ENCODE measurements at regions not wholly inside any gene's neighbourhood (a gene's known extent, or its start where the extent isn't known, plus 50 kb on each side); places are given as distances from the start of the nearest gene placed in this dataset.
"Not testable (repeated sequence)": the region's sequence is repeated elsewhere in the genome, so short reads cannot be mapped to it uniquely, and the experiment has no call there.

GRCh38 chrY:26167332-26167731 lies 545.4 kb downstream of the CDY1 start:
- DNase-seq (ENCODE audit: low spot score), result not testable (repeated sequence)

GRCh38 chrY:26179326-26179725 lies 557.4 kb downstream of the CDY1 start:
- not testable (repeated sequence) for DNase-seq (ENCODE audit: low spot score)

- not testable (repeated sequence) for DNase-seq (ENCODE audit: low spot score)
These were observed 603.1 kb downstream of the CDY1 start for GRCh38 chrY:26224974-26225373.

- DNase-seq (ENCODE audit: low spot score), result not testable (repeated sequence)
These were observed 603.6 kb downstream of the CDY1 start for GRCh38 chrY:26225468-26225867.

GRCh38 chrY:26240944-26241343 lies 619.0 kb downstream of the CDY1 start:
- not testable (repeated sequence) for DNase-seq (ENCODE audit: low spot score)

- DNase-seq (ENCODE audit: low spot score), result not testable (repeated sequence)
These were observed 632.3 kb downstream of the CDY1 start for GRCh38 chrY:26254262-26254661.

- DNase-seq (ENCODE audit: low spot score), result not testable (repeated sequence)
These were observed 643.5 kb downstream of the CDY1 start for GRCh38 chrY:26265449-26265848.

- DNase-seq (ENCODE audit: low spot score), result not testable (repeated sequence)
These were observed 646.5 kb downstream of the CDY1 start for GRCh38 chrY:26268421-26268820.

GRCh38 chrY:26268934-26269333 lies 647.0 kb downstream of the CDY1 start:
- not testable (repeated sequence) for DNase-seq (ENCODE audit: low spot score)

- not testable (repeated sequence) for DNase-seq (ENCODE audit: low spot score)
These were observed 651.2 kb downstream of the CDY1 start for GRCh38 chrY:26273089-26273488.

GRCh38 chrY:26306046-26306445 lies 684.1 kb downstream of the CDY1 start:
- not testable (repeated sequence) for DNase-seq (ENCODE audit: low spot score)

- DNase-seq (ENCODE audit: low spot score), result not testable (repeated sequence)
These were observed 684.9 kb downstream of the CDY1 start for GRCh38 chrY:26306630-26307385.

GRCh38 chrY:26308308-26308707 lies 686.4 kb downstream of the CDY1 start:
- not testable (repeated sequence) for DNase-seq (ENCODE audit: low spot score)

- DNase-seq (ENCODE audit: low spot score), result peak; percentile 57
These were observed 693.1 kb downstream of the CDY1 start for GRCh38 chrY:26315065-26315464.

GRCh38 chrY:26319488-26320202 lies 697.7 kb downstream of the CDY1 start:
- DNase-seq (ENCODE audit: low spot score), result not testable (repeated sequence)

- not testable (repeated sequence) for DNase-seq (ENCODE audit: low spot score)
These were observed 700.8 kb downstream of the CDY1 start for GRCh38 chrY:26322756-26323155.

GRCh38 chrY:26352931-26353330 lies 731.0 kb downstream of the CDY1 start:
- DNase-seq (ENCODE audit: low spot score), result peak; percentile 15

- DNase-seq (ENCODE audit: low spot score), result peak; percentile 25
These were observed 732.3 kb downstream of the CDY1 start for GRCh38 chrY:26354191-26354590.

- DNase-seq (ENCODE audit: low spot score), result not testable (repeated sequence)
These were observed 738.0 kb downstream of the CDY1 start for GRCh38 chrY:26359869-26360268.

- DNase-seq (ENCODE audit: low spot score), result not testable (repeated sequence)
These were observed 738.6 kb downstream of the CDY1 start for GRCh38 chrY:26360472-26360871.

- not testable (repeated sequence) for DNase-seq (ENCODE audit: low spot score)
These were observed 741.5 kb downstream of the CDY1 start for GRCh38 chrY:26363442-26363841.

GRCh38 chrY:26366091-26366490 lies 744.2 kb downstream of the CDY1 start:
- not testable (repeated sequence) for DNase-seq (ENCODE audit: low spot score)

- DNase-seq (ENCODE audit: low spot score), result peak; percentile 2
These were observed 750.6 kb downstream of the CDY1 start for GRCh38 chrY:26372480-26372879.

Data from Ammon's horn (tissue), 1 donor.